ENCODE measurements at regions not wholly inside any gene's neighbourhood (a gene's known extent, or its start where the extent isn't known, plus 50 kb on each side); places are given as distances from the start of the nearest gene placed in this dataset.

DNA sequence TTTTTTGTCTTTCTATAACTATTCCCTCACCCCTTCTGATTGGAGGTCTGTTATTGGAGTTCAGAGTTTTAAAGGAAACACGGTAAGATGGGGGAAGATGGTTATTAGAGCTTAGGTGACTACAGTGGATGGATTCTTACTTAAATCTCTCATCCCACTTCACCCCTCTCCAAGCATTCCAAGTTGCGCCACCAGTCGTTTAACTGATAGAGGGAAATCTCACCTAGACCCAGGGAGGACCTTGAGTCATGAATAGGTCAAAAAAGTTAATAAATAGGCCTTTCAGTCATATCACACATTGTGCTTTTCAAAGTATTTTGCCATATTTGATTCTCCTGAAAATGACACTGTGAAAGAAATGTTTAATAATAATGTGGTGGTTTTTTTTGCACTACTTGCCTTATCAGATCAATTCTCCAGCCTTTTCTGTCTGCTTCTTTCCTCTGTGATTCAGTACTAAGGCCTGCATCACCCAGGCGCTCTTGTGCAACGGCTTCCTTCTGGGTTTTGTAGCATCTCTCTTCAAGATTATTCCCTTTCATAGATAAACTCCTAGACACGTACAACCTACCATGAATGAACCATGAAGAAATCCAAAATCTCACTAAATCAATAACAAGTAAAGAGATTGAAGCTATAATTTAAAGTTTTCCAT, 100.4 kb upstream of the TGFBR2 start:
- Histone ChIP-seq H3K79me2 (replicated peaks; ENCODE audit: insufficient read depth, low read length) (no peaks in the 10 kb centered on the region), H2AFZ (ENCODE audit: low read depth, low read length) (no peak overlapping the region), H3F3A (ENCODE audit: insufficient read depth, low read length, poor library complexity, severe bottlenecking) (no peaks in the 10 kb centered on the region), H3K27me3 (ENCODE audit: insufficient read depth, low read depth, low read length) (no peaks in the 10 kb centered on the region), H3K9me3 (ENCODE audit: low read length) (no peaks in the 10 kb centered on the region), H3K9ac (ENCODE audit: low read length) (no peak overlapping the region), H3K36me3 (ENCODE audit: insufficient read depth, low read length) (no peaks in the 10 kb centered on the region), H3K4me3 (ENCODE audit: low read length) (no peak overlapping the region), H3K4me2 (ENCODE audit: low read length) (no peak overlapping the region), H3K9me2 (ENCODE audit: insufficient read depth, low read length) (no peaks in the 10 kb centered on the region), H3K27ac (ENCODE audit: low read length) (no peak overlapping the region), H4K20me1 (ENCODE audit: insufficient read depth) (no peaks in the 10 kb centered on the region)
- TF ChIP-seq SMC3 (conservative IDR thresholded peaks at IDR 0.05; ENCODE audit: poor library complexity): no peak
- TF ChIP-seq, protein P1, sequence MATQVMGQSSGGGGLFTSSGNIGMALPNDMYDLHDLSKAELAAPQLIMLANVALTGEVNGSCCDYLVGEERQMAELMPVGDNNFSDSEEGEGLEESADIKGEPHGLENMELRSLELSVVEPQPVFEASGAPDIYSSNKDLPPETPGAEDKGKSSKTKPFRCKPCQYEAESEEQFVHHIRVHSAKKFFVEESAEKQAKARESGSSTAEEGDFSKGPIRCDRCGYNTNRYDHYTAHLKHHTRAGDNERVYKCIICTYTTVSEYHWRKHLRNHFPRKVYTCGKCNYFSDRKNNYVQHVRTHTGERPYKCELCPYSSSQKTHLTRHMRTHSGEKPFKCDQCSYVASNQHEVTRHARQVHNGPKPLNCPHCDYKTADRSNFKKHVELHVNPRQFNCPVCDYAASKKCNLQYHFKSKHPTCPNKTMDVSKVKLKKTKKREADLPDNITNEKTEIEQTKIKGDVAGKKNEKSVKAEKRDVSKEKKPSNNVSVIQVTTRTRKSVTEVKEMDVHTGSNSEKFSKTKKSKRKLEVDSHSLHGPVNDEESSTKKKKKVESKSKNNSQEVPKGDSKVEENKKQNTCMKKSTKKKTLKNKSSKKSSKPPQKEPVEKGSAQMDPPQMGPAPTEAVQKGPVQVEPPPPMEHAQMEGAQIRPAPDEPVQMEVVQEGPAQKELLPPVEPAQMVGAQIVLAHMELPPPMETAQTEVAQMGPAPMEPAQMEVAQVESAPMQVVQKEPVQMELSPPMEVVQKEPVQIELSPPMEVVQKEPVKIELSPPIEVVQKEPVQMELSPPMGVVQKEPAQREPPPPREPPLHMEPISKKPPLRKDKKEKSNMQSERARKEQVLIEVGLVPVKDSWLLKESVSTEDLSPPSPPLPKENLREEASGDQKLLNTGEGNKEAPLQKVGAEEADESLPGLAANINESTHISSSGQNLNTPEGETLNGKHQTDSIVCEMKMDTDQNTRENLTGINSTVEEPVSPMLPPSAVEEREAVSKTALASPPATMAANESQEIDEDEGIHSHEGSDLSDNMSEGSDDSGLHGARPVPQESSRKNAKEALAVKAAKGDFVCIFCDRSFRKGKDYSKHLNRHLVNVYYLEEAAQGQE (IDR thresholded peaks at IDR 0.05; ENCODE audit: borderline replicate concordance): no peak
- TF ChIP-seq POLR2AphosphoS5 (IDR thresholded peaks at IDR 0.05): no peak
- TF ChIP-seq TAF1 (IDR thresholded peaks at IDR 0.05; ENCODE audit: low read depth): no peak
- TF ChIP-seq EZH2 (IDR thresholded peaks at IDR 0.05; ENCODE audit: borderline replicate concordance, insufficient read depth, low read length, poor library complexity, severe bottlenecking): no peak
- no peak for TF ChIP-seq EP300 (conservative IDR thresholded peaks at IDR 0.05; ENCODE audit: poor library complexity, severe bottlenecking)
- no peak for TF ChIP-seq RAD21 (conservative IDR thresholded peaks at IDR 0.05)
- TF ChIP-seq, protein P2, sequence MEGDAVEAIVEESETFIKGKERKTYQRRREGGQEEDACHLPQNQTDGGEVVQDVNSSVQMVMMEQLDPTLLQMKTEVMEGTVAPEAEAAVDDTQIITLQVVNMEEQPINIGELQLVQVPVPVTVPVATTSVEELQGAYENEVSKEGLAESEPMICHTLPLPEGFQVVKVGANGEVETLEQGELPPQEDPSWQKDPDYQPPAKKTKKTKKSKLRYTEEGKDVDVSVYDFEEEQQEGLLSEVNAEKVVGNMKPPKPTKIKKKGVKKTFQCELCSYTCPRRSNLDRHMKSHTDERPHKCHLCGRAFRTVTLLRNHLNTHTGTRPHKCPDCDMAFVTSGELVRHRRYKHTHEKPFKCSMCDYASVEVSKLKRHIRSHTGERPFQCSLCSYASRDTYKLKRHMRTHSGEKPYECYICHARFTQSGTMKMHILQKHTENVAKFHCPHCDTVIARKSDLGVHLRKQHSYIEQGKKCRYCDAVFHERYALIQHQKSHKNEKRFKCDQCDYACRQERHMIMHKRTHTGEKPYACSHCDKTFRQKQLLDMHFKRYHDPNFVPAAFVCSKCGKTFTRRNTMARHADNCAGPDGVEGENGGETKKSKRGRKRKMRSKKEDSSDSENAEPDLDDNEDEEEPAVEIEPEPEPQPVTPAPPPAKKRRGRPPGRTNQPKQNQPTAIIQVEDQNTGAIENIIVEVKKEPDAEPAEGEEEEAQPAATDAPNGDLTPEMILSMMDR (IDR thresholded peaks at IDR 0.05; ENCODE audit: poor library complexity, severe bottlenecking): no peak
- TF ChIP-seq MXI1 (conservative IDR thresholded peaks at IDR 0.05; ENCODE audit: poor library complexity, severe bottlenecking): no peak

DNA sequence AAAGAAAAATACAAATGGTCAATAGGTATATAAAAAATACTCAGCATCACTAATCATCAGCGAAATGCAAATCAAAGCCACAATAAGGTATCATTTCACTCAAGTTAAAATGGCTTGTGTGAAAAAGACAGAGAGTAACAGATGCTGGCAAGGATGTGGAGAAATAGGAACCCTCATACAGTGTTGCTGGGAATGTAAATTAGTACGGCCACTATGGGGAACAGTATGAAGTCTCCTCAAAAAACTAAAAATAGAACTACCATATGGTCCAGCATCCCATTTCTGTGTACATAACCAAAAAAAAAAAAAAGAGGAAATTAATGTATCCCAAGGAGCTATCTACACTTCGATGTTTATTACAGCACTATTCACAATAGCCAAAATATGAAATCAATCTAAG, 98.1 kb upstream of the TGFBR2 start:
- TF ChIP-seq RAD21 (conservative IDR thresholded peaks at IDR 0.05) (no peak), POLR2AphosphoS5 (IDR thresholded peaks at IDR 0.05) (no peak)
- TF ChIP-seq, protein P1 (IDR thresholded peaks at IDR 0.05; ENCODE audit: borderline replicate concordance): no peak
- Histone ChIP-seq H3K9me2 (ENCODE audit: insufficient read depth, low read length) (no peaks in the 10 kb centered on the region), H3K79me2 (replicated peaks; ENCODE audit: insufficient read depth, low read length) (no peaks in the 10 kb centered on the region)

More for the DNA sequence above, 98.1 kb upstream of the TGFBR2 start:
- no peak overlapping the region for H2AFZ ChIP-seq (ENCODE audit: low read depth, low read length)
- H3K4me3 ChIP-seq (ENCODE audit: low read length): no peak overlapping the region
- H3K27me3 ChIP-seq (ENCODE audit: insufficient read depth, low read depth, low read length): no peaks in the 10 kb centered on the region
- no peaks in the 10 kb centered on the region for H3K9me3 ChIP-seq (ENCODE audit: low read length)
- H3K4me2 ChIP-seq (ENCODE audit: low read length): no peak overlapping the region
- H3K36me3 ChIP-seq (ENCODE audit: insufficient read depth, low read length): no peaks in the 10 kb centered on the region
- H3K9ac ChIP-seq (ENCODE audit: low read length): no peak overlapping the region
- no peak overlapping the region for H3K27ac ChIP-seq (ENCODE audit: low read length)
- H4K20me1 ChIP-seq (ENCODE audit: insufficient read depth): no peaks in the 10 kb centered on the region
- no peaks in the 10 kb centered on the region for H3F3A ChIP-seq (ENCODE audit: insufficient read depth, low read length, poor library complexity, severe bottlenecking)

Data from neural cell (in vitro differentiated cells).